ENCODE measurements at regions not wholly inside any gene's neighbourhood (a gene's known extent, or its start where the extent isn't known, plus 50 kb on each side); places are given as distances from the start of the nearest gene placed in this dataset.

DNA sequence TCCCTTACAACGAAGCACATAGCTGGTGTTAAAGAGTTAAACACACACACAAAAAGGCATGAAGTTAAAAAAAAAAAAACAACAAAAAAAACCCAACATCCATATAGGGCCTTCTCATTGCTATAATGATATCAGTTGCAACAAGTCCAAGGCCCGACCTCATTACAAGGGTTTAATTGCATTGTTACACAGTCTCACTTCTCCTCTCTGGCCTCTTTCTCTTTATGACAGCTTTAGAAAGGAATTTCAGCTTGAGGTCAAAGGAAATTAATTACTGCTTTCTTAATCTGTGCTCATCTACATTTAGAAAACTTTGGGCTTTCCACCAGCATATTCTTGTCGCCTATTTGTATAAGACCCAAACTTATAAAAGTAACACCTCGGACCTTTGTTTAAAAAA, 342.1 kb downstream of the NR2F2 start:
- Mint-ChIP-seq H3K4me3 (no peak overlapping the region), H3K9me3 (no peaks in the 10 kb centered on the region), H3K27me3 (no peaks in the 10 kb centered on the region), H3K4me1 (no peaks in the 10 kb centered on the region), H3K27ac (no peak overlapping the region), H3K36me3 (no peaks in the 10 kb centered on the region)

DNA sequence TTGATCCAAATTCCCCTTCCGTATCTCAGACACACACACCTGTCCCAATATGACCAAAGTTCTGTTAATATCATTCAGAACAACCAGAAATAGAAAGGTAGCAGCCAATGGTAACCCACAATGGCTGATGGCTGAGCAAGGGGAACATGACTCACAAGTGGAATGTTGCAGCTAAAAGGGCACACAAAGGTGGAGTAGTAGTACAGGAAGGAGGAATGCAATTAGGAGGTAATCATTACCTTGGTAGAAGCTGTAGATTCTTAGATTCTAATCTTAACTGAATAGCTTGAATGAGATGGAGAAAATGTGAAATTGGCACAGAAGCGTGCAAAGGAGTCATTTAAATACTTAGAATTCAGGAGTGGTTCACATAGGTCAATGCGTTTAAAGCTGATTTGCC, 347.9 kb downstream of the NR2F2 start:
- Mint-ChIP-seq H3K9me3 (no peaks in the 10 kb centered on the region), H3K36me3 (no peaks in the 10 kb centered on the region), H3K4me3 (no peak overlapping the region), H3K4me1 (no peaks in the 10 kb centered on the region), H3K27me3 (no peaks in the 10 kb centered on the region), H3K27ac (no peak overlapping the region)

DNA sequence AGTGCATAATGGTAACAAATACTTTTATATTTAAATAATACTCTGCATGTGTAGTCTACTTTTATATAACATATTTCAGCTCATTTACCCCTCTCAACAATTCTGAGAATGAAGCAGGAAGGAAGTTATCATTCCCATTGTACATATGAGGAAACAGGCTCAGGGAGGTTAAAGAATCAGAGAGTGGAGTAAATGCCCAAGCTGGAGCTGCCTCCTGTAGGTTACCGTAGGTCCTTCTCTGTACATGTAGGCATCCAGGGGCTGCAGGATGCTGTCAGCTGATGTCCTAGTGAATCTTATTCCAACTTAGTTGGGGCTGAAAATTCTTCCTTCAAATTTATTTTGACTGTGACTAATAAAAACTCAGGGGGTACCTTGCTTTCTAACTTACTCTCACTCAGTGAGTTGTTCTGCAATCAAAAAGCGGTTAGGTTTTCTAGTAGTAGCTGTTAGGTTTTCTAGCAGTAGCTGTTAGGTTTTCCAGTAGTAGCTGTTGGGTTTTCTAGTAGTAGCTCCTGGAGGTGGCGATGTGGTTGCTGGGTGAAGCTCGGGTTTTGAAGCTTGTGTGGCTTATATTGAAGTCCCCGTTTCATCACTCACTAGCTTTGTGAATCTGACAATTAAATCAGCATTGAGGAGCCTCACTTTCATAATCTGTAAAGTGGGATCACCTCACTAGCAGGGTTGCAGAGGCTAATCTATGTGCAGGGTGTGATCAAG, 357.0 kb downstream of the NR2F2 start:
- no peaks in the 10 kb centered on the region for H3K9me3 Mint-ChIP-seq
- H3K4me1 Mint-ChIP-seq, result no peaks in the 10 kb centered on the region
- H3K36me3 Mint-ChIP-seq, result no peaks in the 10 kb centered on the region
- no peaks in the 10 kb centered on the region for H3K27me3 Mint-ChIP-seq
- no peak overlapping the region for H3K4me3 Mint-ChIP-seq
- no peak overlapping the region for H3K27ac Mint-ChIP-seq

GRCh38 chr15:96690733-96691132, 360.2 kb downstream of the NR2F2 start:
- H3K27ac Mint-ChIP-seq, result no peak overlapping the region
- no peaks in the 10 kb centered on the region for H3K27me3 Mint-ChIP-seq
- no peaks in the 10 kb centered on the region for H3K36me3 Mint-ChIP-seq
- no peaks in the 10 kb centered on the region for H3K4me1 Mint-ChIP-seq
- no peak overlapping the region for H3K4me3 Mint-ChIP-seq
- no peaks in the 10 kb centered on the region for H3K9me3 Mint-ChIP-seq

GRCh38 chr15:96692826-96693225, 362.3 kb downstream of the NR2F2 start:
- peaks cover 4% of the 10 kb centered on the region for H3K27me3 Mint-ChIP-seq
- no peak overlapping the region for H3K27ac Mint-ChIP-seq
- no peak overlapping the region for H3K4me3 Mint-ChIP-seq
- no peaks in the 10 kb centered on the region for H3K4me1 Mint-ChIP-seq
- no peaks in the 10 kb centered on the region for H3K9me3 Mint-ChIP-seq
- no peaks in the 10 kb centered on the region for H3K36me3 Mint-ChIP-seq

DNA sequence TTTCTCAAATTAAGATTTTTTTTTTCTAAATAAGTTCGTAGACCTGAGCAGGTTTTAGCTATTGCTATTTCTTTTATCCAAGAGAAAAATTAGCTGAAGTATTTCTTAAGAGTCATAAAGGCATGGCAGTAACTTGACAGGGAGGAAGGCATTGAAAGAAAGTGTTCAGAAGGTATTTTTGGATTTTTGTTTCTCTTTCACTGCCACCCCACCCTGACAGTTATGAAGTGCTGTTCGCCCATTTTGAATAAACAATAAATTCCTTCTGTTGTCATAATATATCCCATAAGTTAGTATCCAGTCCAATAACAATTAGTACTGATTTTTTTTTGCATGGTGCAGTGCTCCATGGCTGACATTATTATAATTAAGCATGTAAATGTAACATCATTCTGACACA, 363.0 kb downstream of the NR2F2 start:
- Mint-ChIP-seq H3K9me3 (no peaks in the 10 kb centered on the region), H3K27me3 (peaks cover 4% of the 10 kb centered on the region), H3K36me3 (no peaks in the 10 kb centered on the region), H3K4me3 (no peak overlapping the region), H3K27ac (no peak overlapping the region), H3K4me1 (no peaks in the 10 kb centered on the region)

- H3K4me3 Mint-ChIP-seq, result no peak overlapping the region
- no peak overlapping the region for H3K27ac Mint-ChIP-seq
- H3K4me1 Mint-ChIP-seq, result no peaks in the 10 kb centered on the region
- H3K9me3 Mint-ChIP-seq, result no peaks in the 10 kb centered on the region
- H3K27me3 Mint-ChIP-seq, result peaks cover 4% of the 10 kb centered on the region
- no peaks in the 10 kb centered on the region for H3K36me3 Mint-ChIP-seq
Observed at GRCh38 chr15:96693990-96694517, 363.6 kb downstream of the NR2F2 start.

GRCh38 chr15:96695426-96695825, 364.9 kb downstream of the NR2F2 start:
- Mint-ChIP-seq H3K4me3 (no peak overlapping the region), H3K36me3 (no peaks in the 10 kb centered on the region), H3K9me3 (no peaks in the 10 kb centered on the region), H3K27me3 (peaks cover 8% of the 10 kb centered on the region), H3K27ac (no peak overlapping the region), H3K4me1 (no peaks in the 10 kb centered on the region)

GRCh38 chr15:96699871-96700401, 369.4 kb downstream of the NR2F2 start:
- Mint-ChIP-seq H3K4me3 (no peak overlapping the region), H3K36me3 (no peaks in the 10 kb centered on the region), H3K27me3 (peaks cover 13% of the 10 kb centered on the region), H3K9me3 (no peaks in the 10 kb centered on the region), H3K27ac (no peak overlapping the region), H3K4me1 (no peaks in the 10 kb centered on the region)

DNA sequence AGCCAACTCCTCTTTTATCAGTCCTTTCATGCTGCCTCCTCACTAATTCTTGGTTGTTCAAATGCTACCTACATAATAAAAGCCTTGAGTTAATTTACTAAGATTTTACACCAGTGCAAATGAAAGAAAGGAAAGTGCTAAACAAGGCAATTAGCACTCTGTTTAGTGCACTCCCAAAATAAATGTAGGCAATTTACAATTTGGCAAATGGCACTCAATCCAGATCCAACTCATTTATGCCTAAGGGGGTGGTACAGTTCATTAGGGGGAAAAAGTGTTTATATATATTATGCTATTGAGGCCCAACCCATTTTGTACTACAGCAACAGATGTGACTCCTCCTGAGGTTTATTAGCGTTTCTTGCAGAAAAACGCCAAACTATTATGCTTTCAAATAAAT, 370.1 kb downstream of the NR2F2 start:
- Mint-ChIP-seq H3K27ac (no peak overlapping the region), H3K27me3 (peaks cover 13% of the 10 kb centered on the region), H3K36me3 (no peaks in the 10 kb centered on the region), H3K4me1 (no peaks in the 10 kb centered on the region), H3K4me3 (no peak overlapping the region), H3K9me3 (no peaks in the 10 kb centered on the region)

DNA sequence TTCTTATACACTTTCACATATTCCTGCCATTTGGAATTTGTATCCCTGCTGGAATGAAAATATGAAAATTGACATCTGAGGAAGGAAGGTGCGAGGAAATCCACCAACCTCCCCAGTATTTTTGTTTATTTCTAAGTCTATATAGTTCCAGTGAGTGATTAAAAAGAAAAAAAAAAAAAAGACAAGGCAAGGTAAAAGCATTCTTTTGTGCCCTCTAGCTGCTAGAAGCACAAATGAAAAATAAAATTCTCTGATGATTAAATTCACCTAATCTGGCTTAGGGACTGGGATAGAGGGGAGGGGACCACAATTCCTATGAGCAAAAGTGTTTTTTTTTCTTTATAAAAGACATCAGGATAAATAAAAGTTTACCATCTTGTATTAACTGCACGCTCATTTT, 370.9 kb downstream of the NR2F2 start:
- Mint-ChIP-seq H3K27ac (no peak overlapping the region), H3K4me3 (no peak overlapping the region), H3K9me3 (no peaks in the 10 kb centered on the region), H3K4me1 (no peaks in the 10 kb centered on the region), H3K36me3 (no peaks in the 10 kb centered on the region), H3K27me3 (peaks cover 13% of the 10 kb centered on the region)

DNA sequence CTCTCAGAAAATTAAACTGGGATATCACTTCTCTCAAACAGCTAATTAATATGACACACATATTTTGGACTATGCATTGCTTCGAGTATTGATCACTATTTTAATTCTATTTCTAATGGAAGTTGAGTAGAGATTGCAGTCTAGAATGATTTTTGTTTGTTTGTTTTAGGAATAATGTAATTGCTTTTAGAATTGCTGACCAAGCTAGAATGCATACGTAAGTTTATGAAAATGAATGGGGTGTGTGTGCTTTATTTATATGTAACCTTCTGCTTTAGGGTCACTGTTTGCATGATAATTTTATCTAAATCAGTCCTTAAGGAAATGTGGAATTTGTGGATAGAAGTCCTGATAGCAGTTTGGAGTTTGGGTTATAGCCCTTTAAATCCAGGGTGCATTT, 371.4 kb downstream of the NR2F2 start:
- Mint-ChIP-seq H3K4me1 (no peaks in the 10 kb centered on the region), H3K27ac (no peak overlapping the region), H3K9me3 (no peaks in the 10 kb centered on the region), H3K4me3 (no peak overlapping the region), H3K27me3 (peaks cover 14% of the 10 kb centered on the region), H3K36me3 (no peaks in the 10 kb centered on the region)

DNA sequence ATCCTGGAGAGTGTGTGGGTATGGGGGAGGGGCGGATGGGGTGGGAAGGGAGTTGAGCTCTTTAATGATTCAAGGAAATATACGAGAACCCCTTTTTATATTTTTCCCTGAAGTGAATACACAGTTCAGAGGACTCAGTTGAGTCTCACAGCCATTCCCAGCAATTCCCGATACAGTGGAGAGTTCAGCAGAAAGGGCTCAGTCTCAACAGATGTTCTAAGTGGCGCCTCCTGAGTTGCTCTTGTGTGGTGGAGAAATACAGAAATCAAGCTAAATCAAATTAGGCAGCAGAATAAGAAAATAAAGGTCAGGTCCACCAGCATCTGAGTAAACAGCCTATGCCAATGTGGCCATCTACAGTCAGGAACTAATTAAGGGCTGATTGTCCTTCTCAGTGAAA, 372.1 kb downstream of the NR2F2 start:
- no peaks in the 10 kb centered on the region for H3K9me3 Mint-ChIP-seq

DNA sequence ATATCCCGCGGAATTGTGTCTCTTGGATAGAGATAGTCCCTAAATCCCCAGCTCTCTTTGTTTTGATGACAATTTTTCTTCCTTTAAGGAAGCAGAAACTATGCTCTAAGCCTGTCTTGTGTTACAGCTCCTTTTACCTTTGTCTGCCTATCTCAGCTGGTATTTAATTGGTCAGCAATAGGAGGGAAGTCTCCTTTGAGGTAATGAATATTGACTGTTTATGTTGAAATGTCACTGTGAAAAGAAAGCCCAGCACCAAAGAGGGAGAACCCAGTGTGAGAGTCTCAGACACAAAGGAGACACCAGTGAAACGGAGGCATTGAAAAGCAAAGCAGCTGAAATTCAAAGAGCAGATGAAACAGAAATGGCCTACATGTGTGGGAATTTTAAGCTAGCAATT, 372.6 kb downstream of the NR2F2 start:
- Mint-ChIP-seq H3K36me3 (no peaks in the 10 kb centered on the region), H3K4me1 (no peaks in the 10 kb centered on the region), H3K4me3 (no peak overlapping the region), H3K27me3 (peaks cover 12% of the 10 kb centered on the region), H3K27ac (no peak overlapping the region), H3K9me3 (no peaks in the 10 kb centered on the region)

More for the DNA sequence above, 372.1 kb downstream of the NR2F2 start:
- Mint-ChIP-seq H3K4me3 (no peak overlapping the region), H3K27ac (no peak overlapping the region), H3K27me3 (peaks cover 12% of the 10 kb centered on the region), H3K4me1 (no peaks in the 10 kb centered on the region), H3K36me3 (no peaks in the 10 kb centered on the region)

DNA sequence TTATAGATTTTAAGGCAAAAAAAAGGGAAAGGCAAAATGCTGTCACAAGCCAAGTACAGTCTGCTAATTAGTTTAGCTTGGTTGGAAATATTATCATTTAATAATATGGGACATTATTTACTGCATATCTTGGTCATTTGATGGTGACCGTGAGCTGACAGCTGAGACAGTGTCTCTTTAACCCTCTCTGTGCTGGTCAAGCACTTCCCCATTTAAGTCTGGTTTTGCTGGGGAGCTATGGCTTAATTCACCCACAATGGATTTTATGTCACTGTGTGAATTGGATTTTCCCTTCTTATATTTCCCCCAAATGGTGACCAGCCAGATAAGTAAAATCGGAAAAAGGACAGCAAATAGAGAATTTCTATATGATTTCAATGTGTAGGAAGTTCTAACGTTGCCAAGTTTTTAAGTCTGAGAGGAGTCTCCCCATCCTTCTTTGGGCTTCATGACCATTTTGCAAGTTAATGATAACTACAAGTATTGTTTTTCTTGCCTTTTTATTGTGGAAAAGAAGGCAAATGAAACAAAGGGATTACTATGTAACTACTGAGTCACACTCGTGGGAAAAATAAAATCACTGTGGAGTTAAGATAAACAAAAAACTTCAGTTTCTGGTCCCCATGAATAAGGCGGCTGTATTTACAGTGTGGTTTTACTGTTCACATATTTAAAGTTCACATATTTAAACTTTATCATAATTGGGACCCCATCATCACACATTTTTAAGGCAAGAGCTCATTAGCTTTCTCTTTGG, 373.5 kb downstream of the NR2F2 start:
- Mint-ChIP-seq H3K9me3 (no peaks in the 10 kb centered on the region), H3K27ac (no peak overlapping the region), H3K4me1 (no peaks in the 10 kb centered on the region), H3K27me3 (peaks cover 12% of the 10 kb centered on the region), H3K4me3 (no peak overlapping the region), H3K36me3 (no peaks in the 10 kb centered on the region)

DNA sequence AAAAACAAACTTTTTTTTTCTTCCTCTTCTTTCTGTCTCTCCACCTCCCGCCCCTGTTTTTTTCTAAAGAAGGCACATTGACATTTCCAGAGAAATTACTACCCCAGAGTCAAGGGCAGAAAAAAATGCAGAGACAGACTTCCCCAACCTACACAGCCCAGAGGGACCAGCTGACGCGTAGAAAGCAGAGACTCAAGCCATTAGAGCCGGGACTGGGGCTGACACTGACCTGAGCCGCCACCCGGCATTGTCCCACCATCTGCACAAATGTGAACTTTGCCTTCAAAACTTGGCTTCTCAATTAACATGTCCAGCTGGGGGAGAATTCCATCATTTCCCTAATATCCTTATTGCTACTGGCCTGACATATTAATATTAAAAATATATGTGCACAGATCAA, 385.6 kb downstream of the NR2F2 start:
- H3K9me3 Mint-ChIP-seq, result peaks cover 4% of the 10 kb centered on the region
- no peak overlapping the region for H3K27ac Mint-ChIP-seq
- H3K27me3 Mint-ChIP-seq, result peaks cover 3% of the 10 kb centered on the region
- no peaks in the 10 kb centered on the region for H3K4me1 Mint-ChIP-seq
- no peak overlapping the region for H3K4me3 Mint-ChIP-seq
- H3K36me3 Mint-ChIP-seq, result no peaks in the 10 kb centered on the region

Data from activated naive CD4-positive, alpha-beta T cell treated with anti-CD3 and anti-CD28 coated beads, Interleukin-2, amount 50 U/mL, for 24 hours (primary cell).